ENCODE measurements at regions not wholly inside any gene's neighbourhood (a gene's known extent, or its start where the extent isn't known, plus 50 kb on each side); places are given as distances from the start of the nearest gene placed in this dataset.
A peak's percentile ranks its signal among the peaks of the same experiment; 100 is the strongest.

DNA sequence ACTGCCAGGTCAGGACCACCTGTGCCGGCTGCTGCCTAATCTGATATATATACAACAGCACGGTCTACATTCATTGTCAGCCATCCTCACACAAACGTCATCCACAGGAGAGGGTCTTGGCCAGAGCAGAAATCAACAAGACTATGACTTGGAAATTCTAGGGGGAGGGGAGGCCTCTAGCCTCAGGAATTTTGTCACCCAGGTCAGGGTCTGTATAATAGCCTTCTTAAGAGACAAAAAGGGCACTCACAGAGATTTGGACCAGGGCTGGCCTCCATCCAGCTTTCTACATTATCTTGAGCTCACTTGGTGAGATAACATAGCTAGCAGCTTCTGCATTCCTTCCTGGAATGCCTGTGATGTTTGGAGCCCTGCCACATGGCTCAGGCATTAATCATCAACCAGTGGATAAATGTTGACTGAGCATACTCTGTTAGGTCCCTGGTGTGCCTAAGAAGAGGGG lies 50.4 kb upstream of the CTIF start:
- WGBS = 22% methylated on average over 3 of the region's 3 CpGs
- no peaks in the 10 kb centered on the region for H3K4me1 ChIP-seq (ENCODE audit: insufficient read depth)
- no peak overlapping the region for H3K4me3 ChIP-seq (ENCODE audit: low read depth, low read length)
- DNase-seq (ENCODE audit: extremely low spot score) = no peak
- no peaks in the 10 kb centered on the region for H3K36me3 ChIP-seq (ENCODE audit: insufficient read depth)
- no peak overlapping the region for H3K27ac ChIP-seq (ENCODE audit: low read depth)

GRCh38 chr18:48486754-48487153 lies 52.1 kb upstream of the CTIF start:
- Histone ChIP-seq H3K36me3 (ENCODE audit: insufficient read depth) (no peaks in the 10 kb centered on the region), H3K4me3 (ENCODE audit: low read depth, low read length) (no peak overlapping the region), H3K4me1 (ENCODE audit: insufficient read depth) (no peaks in the 10 kb centered on the region), H3K27ac (ENCODE audit: low read depth) (no peak overlapping the region)
- DNase-seq (ENCODE audit: extremely low spot score) = no peak
- 20% methylated on average over 2 of the region's 2 CpGs for WGBS

GRCh38 chr18:48485828-48486405 lies 52.9 kb upstream of the CTIF start:
- no peaks in the 10 kb centered on the region for H3K36me3 ChIP-seq (ENCODE audit: insufficient read depth)
- DNase-seq (ENCODE audit: extremely low spot score) = no peak
- no peaks in the 10 kb centered on the region for H3K4me1 ChIP-seq (ENCODE audit: insufficient read depth)
- H3K27ac ChIP-seq (ENCODE audit: low read depth) = no peak overlapping the region
- no peak overlapping the region for H3K4me3 ChIP-seq (ENCODE audit: low read depth, low read length)
- 76% methylated on average over 5 of the region's 5 CpGs for WGBS

GRCh38 chr18:48481092-48481491 lies 57.7 kb upstream of the CTIF start:
- Histone ChIP-seq H3K4me1 (ENCODE audit: insufficient read depth) (no peaks in the 10 kb centered on the region), H3K36me3 (ENCODE audit: insufficient read depth) (no peaks in the 10 kb centered on the region)
- WGBS = 76% methylated on average over 2 of the region's 2 CpGs

GRCh38 chr18:48479531-48479930 lies 59.3 kb upstream of the CTIF start:
- Histone ChIP-seq H3K4me3 (ENCODE audit: low read depth, low read length) (no peak overlapping the region), H3K27ac (ENCODE audit: low read depth) (no peak overlapping the region), H3K4me1 (ENCODE audit: insufficient read depth) (no peaks in the 10 kb centered on the region), H3K36me3 (ENCODE audit: insufficient read depth) (no peaks in the 10 kb centered on the region)
- no peak for DNase-seq (ENCODE audit: extremely low spot score)
- 87% methylated on average over 1 of the region's 1 CpG for WGBS

More at GRCh38 chr18:48481092-48481491, 57.7 kb upstream of the CTIF start:
- no peak for DNase-seq (ENCODE audit: extremely low spot score)
- Histone ChIP-seq H3K27ac (ENCODE audit: low read depth) (no peak overlapping the region), H3K4me3 (ENCODE audit: low read depth, low read length) (no peak overlapping the region)

DNA sequence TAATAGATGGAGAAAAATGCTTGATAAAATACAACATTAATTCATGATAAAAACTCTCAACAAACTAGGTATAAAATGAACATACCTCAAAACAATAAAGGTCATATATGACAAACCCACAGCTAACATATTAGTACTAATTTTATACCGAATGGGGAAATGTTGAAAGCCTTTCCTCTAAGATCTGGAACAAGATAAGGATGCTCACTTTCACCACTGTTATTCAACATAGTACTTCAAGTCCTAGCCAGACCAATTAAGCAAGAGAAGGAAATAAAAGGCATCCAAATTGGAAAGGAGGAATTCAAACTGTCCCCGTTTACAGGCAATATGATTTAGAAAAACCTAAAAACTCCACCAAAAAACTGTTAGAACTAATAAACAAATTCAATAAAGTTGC lies 61.5 kb upstream of the CTIF start:
- Histone ChIP-seq H3K36me3 (ENCODE audit: insufficient read depth) (no peaks in the 10 kb centered on the region), H3K27ac (ENCODE audit: low read depth) (no peak overlapping the region), H3K4me3 (ENCODE audit: low read depth, low read length) (no peak overlapping the region), H3K4me1 (ENCODE audit: insufficient read depth) (no peaks in the 10 kb centered on the region)
- DNase-seq (ENCODE audit: extremely low spot score) = no peak
- 79% methylated on average over 2 of the region's 2 CpGs for WGBS

DNA sequence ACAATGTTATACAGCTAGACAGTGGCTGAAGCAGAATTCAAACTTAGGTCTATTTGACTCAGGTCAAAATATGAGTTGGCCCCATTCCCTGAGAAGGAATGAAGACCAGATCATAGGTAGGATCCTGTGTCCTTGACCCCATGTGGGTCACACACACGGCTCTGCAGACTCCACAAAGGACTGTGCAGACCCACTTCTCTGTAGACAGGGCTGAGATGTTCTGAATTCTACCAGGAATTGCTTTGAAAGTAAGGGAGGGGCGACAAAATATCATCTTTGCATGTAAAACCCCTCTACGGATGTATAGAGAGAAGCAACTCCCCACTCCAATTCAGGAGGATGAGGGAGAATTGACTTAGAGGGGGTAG lies 62.3 kb upstream of the CTIF start:
- WGBS = 90% methylated on average over 3 of the region's 3 CpGs
- no peak for DNase-seq (ENCODE audit: extremely low spot score)
- Histone ChIP-seq H3K36me3 (ENCODE audit: insufficient read depth) (no peaks in the 10 kb centered on the region), H3K4me3 (ENCODE audit: low read depth, low read length) (no peak overlapping the region), H3K4me1 (ENCODE audit: insufficient read depth) (no peaks in the 10 kb centered on the region), H3K27ac (ENCODE audit: low read depth) (no peak overlapping the region)

DNA sequence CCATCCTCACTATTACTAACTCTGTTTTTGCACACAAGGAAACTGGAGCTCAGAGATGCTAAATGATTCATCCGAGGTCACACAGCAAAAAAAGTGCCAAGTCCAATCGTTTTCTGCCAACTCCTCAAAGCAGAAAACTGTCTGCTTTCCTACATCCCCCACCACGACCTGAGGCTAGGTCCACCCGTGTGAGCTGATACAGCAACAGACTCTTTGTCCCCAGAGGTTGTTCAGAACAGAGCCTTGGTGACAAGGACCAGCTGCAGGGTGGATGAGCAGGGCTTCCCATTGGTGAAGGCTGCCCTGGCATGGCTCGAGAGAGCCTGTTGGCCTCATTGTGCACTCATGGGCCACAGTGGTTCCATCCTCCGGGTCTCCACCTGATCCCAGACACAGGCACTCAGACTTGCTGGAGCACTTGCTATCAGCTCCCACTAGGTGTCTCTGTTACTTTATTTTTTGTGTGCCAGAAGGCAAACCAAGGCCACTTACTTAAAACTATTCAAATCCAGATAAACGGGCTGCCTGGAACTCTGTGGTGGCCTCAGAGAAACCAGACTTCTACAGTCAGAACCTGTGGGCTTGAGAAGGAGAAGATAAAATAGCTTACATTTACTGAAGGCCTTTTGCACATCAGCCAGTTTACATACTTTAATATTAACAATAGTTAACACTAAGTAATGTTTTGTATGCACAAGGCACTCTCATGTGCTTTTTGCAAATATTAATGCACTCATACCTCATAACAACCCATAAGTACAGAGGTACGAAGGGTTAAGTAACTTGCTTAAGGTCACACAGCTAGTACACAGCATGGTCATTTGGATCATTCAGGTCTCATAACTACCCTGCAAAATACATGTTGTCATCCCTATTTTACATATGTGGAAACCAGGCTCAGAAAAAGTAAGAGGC lies 62.9 kb upstream of the CTIF start:
- peak; percentile 48 for DNase-seq (ENCODE audit: extremely low spot score)
- 31% methylated on average over 8 of the region's 8 CpGs for WGBS
- Histone ChIP-seq H3K27ac (ENCODE audit: low read depth) (no peak overlapping the region), H3K4me3 (ENCODE audit: low read depth, low read length) (no peak overlapping the region), H3K36me3 (ENCODE audit: insufficient read depth) (no peaks in the 10 kb centered on the region), H3K4me1 (ENCODE audit: insufficient read depth) (no peaks in the 10 kb centered on the region)

DNA sequence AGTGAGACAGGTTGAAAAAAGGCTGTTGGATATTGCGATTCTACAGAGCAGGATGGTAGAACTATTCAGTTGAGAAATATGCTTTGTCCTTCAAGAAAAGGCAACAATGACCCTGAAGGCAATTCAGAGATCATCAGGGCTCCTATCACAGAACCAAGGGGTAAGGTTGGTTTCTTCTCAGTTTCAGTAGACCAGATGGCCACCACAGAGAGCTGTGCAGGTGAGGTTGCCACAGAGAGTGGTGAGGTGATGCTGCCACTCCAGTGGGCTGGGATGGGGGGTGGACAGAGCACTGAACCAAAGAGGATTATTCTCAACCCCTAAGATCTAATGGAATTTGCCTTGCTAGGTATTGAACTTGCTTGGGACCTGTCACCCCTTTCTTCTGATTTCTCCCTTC lies 64.6 kb upstream of the ZBTB7C start:
- 95% methylated on average over 1 of the region's 1 CpG for WGBS
- no peaks in the 10 kb centered on the region for H3K4me1 ChIP-seq (ENCODE audit: insufficient read depth)
- H3K27ac ChIP-seq (ENCODE audit: low read depth) = no peak overlapping the region

GRCh38 chr18:48472610-48473009 lies 63.4 kb upstream of the ZBTB7C start:
- no peaks in the 10 kb centered on the region for H3K36me3 ChIP-seq (ENCODE audit: insufficient read depth)
- no peak for DNase-seq (ENCODE audit: extremely low spot score)
- 86% methylated on average over 3 of the region's 3 CpGs for WGBS
- no peak overlapping the region for H3K4me3 ChIP-seq (ENCODE audit: low read depth, low read length)
- no peaks in the 10 kb centered on the region for H3K4me1 ChIP-seq (ENCODE audit: insufficient read depth)
- H3K27ac ChIP-seq (ENCODE audit: low read depth) = no peak overlapping the region

More for the DNA sequence above, 64.6 kb upstream of the ZBTB7C start:
- Histone ChIP-seq H3K36me3 (ENCODE audit: insufficient read depth) (no peaks in the 10 kb centered on the region), H3K4me3 (ENCODE audit: low read depth, low read length) (no peak overlapping the region)
- DNase-seq (ENCODE audit: extremely low spot score) = no peak

DNA sequence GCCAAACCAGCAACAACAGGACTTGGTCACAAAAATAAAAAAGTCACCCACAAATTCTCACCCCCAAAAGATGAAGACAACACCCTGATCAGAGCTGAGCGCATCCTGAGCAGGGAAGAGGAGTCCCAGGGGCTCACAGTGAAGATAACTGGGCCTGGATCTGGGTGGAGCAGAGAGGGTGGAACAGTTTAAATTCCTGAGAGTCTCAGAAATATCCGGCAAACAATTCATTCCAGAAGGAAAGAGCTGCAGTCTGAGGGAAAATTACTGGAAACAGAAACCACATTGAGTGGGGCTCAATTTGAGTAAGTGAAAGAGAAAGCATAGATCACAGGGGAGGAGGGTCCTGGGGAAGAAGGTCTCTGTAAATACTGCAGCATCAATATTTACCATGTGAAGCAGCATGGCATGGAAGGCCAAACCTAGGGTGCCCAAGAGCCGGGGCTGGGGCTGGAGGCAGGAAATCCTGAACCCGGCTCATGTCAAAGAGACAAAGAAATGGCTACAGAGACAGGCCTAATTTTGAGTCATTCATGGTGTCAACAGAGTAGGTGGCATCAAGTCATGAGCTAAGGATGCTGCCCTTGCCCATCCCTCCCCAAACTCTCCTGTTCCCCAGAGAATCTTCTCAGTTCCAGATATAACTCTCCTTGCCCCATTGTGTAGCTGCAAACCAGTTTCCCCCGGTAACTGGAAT lies 61.4 kb upstream of the ZBTB7C start:
- no peak overlapping the region for H3K4me3 ChIP-seq (ENCODE audit: low read depth, low read length)
- H3K4me1 ChIP-seq (ENCODE audit: insufficient read depth) = no peaks in the 10 kb centered on the region
- no peak overlapping the region for H3K27ac ChIP-seq (ENCODE audit: low read depth)
- H3K36me3 ChIP-seq (ENCODE audit: insufficient read depth) = no peaks in the 10 kb centered on the region
- DNase-seq (ENCODE audit: extremely low spot score) = no peak
- 77% methylated on average over 5 of the region's 5 CpGs for WGBS

- H3K4me3 ChIP-seq (ENCODE audit: low read depth, low read length) = no peak overlapping the region
- DNase-seq (ENCODE audit: extremely low spot score) = no peak
- H3K27ac ChIP-seq (ENCODE audit: low read depth) = no peak overlapping the region
- no peaks in the 10 kb centered on the region for H3K36me3 ChIP-seq (ENCODE audit: insufficient read depth)
- no peaks in the 10 kb centered on the region for H3K4me1 ChIP-seq (ENCODE audit: insufficient read depth)
- 90% methylated on average over 2 of the region's 2 CpGs for WGBS
Observed at GRCh38 chr18:48468151-48468550, 59.0 kb upstream of the ZBTB7C start.

- no peak for DNase-seq (ENCODE audit: extremely low spot score)
- H3K4me1 ChIP-seq (ENCODE audit: insufficient read depth) = no peaks in the 10 kb centered on the region
- H3K36me3 ChIP-seq (ENCODE audit: insufficient read depth) = no peaks in the 10 kb centered on the region
- 94% methylated on average over 6 of the region's 6 CpGs for WGBS
- H3K4me3 ChIP-seq (ENCODE audit: low read depth, low read length) = no peak overlapping the region
- H3K27ac ChIP-seq (ENCODE audit: low read depth) = no peak overlapping the region
Observed at GRCh38 chr18:48467231-48467630, 58.0 kb upstream of the ZBTB7C start.

DNA sequence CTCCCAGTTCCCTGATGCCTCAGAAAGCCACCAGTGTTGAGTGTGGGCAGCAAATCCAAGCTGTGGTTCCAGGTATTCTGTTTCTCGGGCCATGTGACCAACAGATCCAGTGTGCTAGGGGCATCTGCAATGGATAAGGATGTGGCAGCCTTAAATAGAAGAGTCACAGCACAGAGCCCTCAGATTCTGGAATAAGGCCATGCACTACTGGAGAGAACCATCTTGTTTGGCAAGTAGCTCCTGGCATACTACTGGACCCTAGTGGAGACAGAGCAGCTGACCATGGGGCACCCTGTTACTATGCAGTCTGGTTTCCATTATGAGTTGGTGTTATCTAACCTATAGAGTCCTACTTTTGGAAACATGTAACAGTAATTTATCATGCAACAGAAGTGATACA lies 53.3 kb upstream of the ZBTB7C start:
- DNase-seq (ENCODE audit: extremely low spot score) = no peak
- H3K4me3 ChIP-seq (ENCODE audit: low read depth, low read length) = no peak overlapping the region
- no peaks in the 10 kb centered on the region for H3K4me1 ChIP-seq (ENCODE audit: insufficient read depth)
- no peaks in the 10 kb centered on the region for H3K36me3 ChIP-seq (ENCODE audit: insufficient read depth)
- no peak overlapping the region for H3K27ac ChIP-seq (ENCODE audit: low read depth)
- WGBS = 87% methylated on average over 1 of the region's 1 CpG

Data from urinary bladder (tissue), 3 donors.